ENCODE measurements at regions not wholly inside any gene's neighbourhood (a gene's known extent, or its start where the extent isn't known, plus 50 kb on each side); places are given as distances from the start of the nearest gene placed in this dataset.

GRCh38 chr10:28120043-28120749 is 121.3 kb upstream of the ODAD2 start:
- no peak for TF ChIP-seq CTCF (IDR thresholded peaks at IDR 0.05; ENCODE audit: insufficient read depth, low read length, missing control alignments)
- no peak for DNase-seq (ENCODE audit: low read depth, low spot score)
- H3K4me3 ChIP-seq (ENCODE audit: low read depth, low read length), result no peak overlapping the region
- ChIA-PET CTCF (no interaction called here), POLR2A (no interaction called here)

GRCh38 chr10:28118985-28119628 is 120.2 kb upstream of the ODAD2 start:
- DNase-seq (ENCODE audit: low read depth, low spot score), result no peak
- POLR2A ChIA-PET, result no interaction called here
- no peak overlapping the region for H3K4me3 ChIP-seq (ENCODE audit: low read depth, low read length)
- CTCF ChIA-PET, result no interaction called here
- TF ChIP-seq CTCF (IDR thresholded peaks at IDR 0.05; ENCODE audit: insufficient read depth, low read length, missing control alignments), result no peak

- no peak overlapping the region for H3K4me3 ChIP-seq (ENCODE audit: low read depth, low read length)
- TF ChIP-seq CTCF (IDR thresholded peaks at IDR 0.05; ENCODE audit: insufficient read depth, low read length, missing control alignments), result no peak
- DNase-seq (ENCODE audit: low read depth, low spot score), result no peak
- ChIA-PET CTCF (no interaction called here), POLR2A (no interaction called here)
Observed at GRCh38 chr10:28113202-28113601, 114.3 kb upstream of the ODAD2 start.

GRCh38 chr10:28111712-28112111 is 112.8 kb upstream of the ODAD2 start:
- ChIA-PET POLR2A (no interaction called here), CTCF (no interaction called here)
- no peak for TF ChIP-seq CTCF (IDR thresholded peaks at IDR 0.05; ENCODE audit: insufficient read depth, low read length, missing control alignments)
- no peak overlapping the region for H3K4me3 ChIP-seq (ENCODE audit: low read depth, low read length)
- no peak for DNase-seq (ENCODE audit: low read depth, low spot score)

- no peak for TF ChIP-seq CTCF (IDR thresholded peaks at IDR 0.05; ENCODE audit: insufficient read depth, low read length, missing control alignments)
- DNase-seq (ENCODE audit: low read depth, low spot score), result no peak
- ChIA-PET POLR2A (no interaction called here), CTCF (no interaction called here)
- H3K4me3 ChIP-seq (ENCODE audit: low read depth, low read length), result no peak overlapping the region
Observed at GRCh38 chr10:28105561-28105960, 106.7 kb upstream of the ODAD2 start.

- no peak overlapping the region for H3K4me3 ChIP-seq (ENCODE audit: low read depth, low read length)
- CTCF ChIA-PET, result no interaction called here
- no peak for TF ChIP-seq CTCF (IDR thresholded peaks at IDR 0.05; ENCODE audit: insufficient read depth, low read length, missing control alignments)
- DNase-seq (ENCODE audit: low read depth, low spot score), result no peak
- POLR2A ChIA-PET, result no interaction called here
Observed at GRCh38 chr10:28097633-28098032, 98.8 kb upstream of the ODAD2 start.
